CD4-positive, alpha-beta T cell treated with Interleukin-15 for 4 hours (primary cell): ENCODE measurements at regions not wholly inside any gene's neighbourhood (a gene's known extent, or its start where the extent isn't known, plus 50 kb on each side); places are given as distances from the start of the nearest gene placed in this dataset.
"Not testable (repeated sequence)": the region's sequence is repeated elsewhere in the genome, so short reads cannot be mapped to it uniquely, and the experiment has no call there.

Experiments used
- DNase-seq: peaks from one replicate; pipeline ENCODE4 v3.0.0-alpha.2; 2020; ENCODE audit warnings: low spot score

GRCh38 chr12:46548605-46549071 is 176.1 kb upstream of the SLC38A2 start:
- DNase-seq: no peak

- no peak for DNase-seq
Measured at GRCh38 chr12:46547421-46548354, 175.1 kb upstream of the SLC38A2 start.

GRCh38 chr12:46546634-46547273 is 174.2 kb upstream of the SLC38A2 start:
- no peak for DNase-seq

GRCh38 chr12:46543378-46543795 is 170.8 kb upstream of the SLC38A2 start:
- not testable (repeated sequence) for DNase-seq

- DNase-seq: no peak
Measured at GRCh38 chr12:46538976-46539375, 166.4 kb upstream of the SLC38A2 start.

GRCh38 chr12:46537387-46537955 is 164.9 kb upstream of the SLC38A2 start:
- DNase-seq: no peak

GRCh38 chr12:46536316-46536715 is 163.7 kb upstream of the SLC38A2 start:
- DNase-seq: not testable (repeated sequence)

GRCh38 chr12:46535907-46536306 is 163.3 kb upstream of the SLC38A2 start:
- no peak for DNase-seq

- no peak for DNase-seq
Measured at GRCh38 chr12:46535376-46535775, 162.8 kb upstream of the SLC38A2 start.

- DNase-seq: no peak
Measured at GRCh38 chr12:46534327-46534840, 161.8 kb upstream of the SLC38A2 start.

GRCh38 chr12:46533723-46534122 is 161.2 kb upstream of the SLC38A2 start:
- DNase-seq: no peak

- DNase-seq: no peak
Measured at GRCh38 chr12:46531804-46532203, 159.2 kb upstream of the SLC38A2 start.

- DNase-seq: no peak
Measured at GRCh38 chr12:46531059-46531785, 158.6 kb upstream of the SLC38A2 start.

GRCh38 chr12:46530373-46531056 is 157.9 kb upstream of the SLC38A2 start:
- DNase-seq: no peak

GRCh38 chr12:46526233-46526632 is 153.7 kb upstream of the SLC38A2 start:
- no peak for DNase-seq

GRCh38 chr12:46524778-46525177 is 152.2 kb upstream of the SLC38A2 start:
- DNase-seq: no peak

- DNase-seq: peak; percentile 52
Measured at GRCh38 chr12:46523863-46524770, 151.5 kb upstream of the SLC38A2 start.

GRCh38 chr12:46523446-46523845 is 150.9 kb upstream of the SLC38A2 start:
- DNase-seq: no peak

GRCh38 chr12:46522071-46522470 is 149.5 kb upstream of the SLC38A2 start:
- no peak for DNase-seq

- DNase-seq: no peak
Measured at GRCh38 chr12:46521145-46521544, 148.6 kb upstream of the SLC38A2 start.
